GM12891 (cell line): ENCODE measurements at regions not wholly inside any gene's neighbourhood (a gene's known extent, or its start where the extent isn't known, plus 50 kb on each side); places are given as distances from the start of the nearest gene placed in this dataset.

Source experiments
- PAX5 ChIP-seq: IDR thresholded peaks from 2 replicates; pipeline ENCODE4 v1.6.1; 2011; ENCODE audit warnings: low read length, moderate library complexity, mild to moderate bottlenecking; ENCODE audit not compliant: insufficient read depth, severe bottlenecking
- POLR2A ChIP-seq: IDR thresholded peaks from 2 replicates; pipeline ENCODE4 v1.6.1; 2011; ENCODE audit warnings: low read depth, low read length, control low read depth
- POLR2AphosphoS5 ChIP-seq: IDR thresholded peaks from 2 replicates; pipeline ENCODE4 v1.6.1; 2011; ENCODE audit warnings: low read depth, low read length, control low read depth

DNA sequence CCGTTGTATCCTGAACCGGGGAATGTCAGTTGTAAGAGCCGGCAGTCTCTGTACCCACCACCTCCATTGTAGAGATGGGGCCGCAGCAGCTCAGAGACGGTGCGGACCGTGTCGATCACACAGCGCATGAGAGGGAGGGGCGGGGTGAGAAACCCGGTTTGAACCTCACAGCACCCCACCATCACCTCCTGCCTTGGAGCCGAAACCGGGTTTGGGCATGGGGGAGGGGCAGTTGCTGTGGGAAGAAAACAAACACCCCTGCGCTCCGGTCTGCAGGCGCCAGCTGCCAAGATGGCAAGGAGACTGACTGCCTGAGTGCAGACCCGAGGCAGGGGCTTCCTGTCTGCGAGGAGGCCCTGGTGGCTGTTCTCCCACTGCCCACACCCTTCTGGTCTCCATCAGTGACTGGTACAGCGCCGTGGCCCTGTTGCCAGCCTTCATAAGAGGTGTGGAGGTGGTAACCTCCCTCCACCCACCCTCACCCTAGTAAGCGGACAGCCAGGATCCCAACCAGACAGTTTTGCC lies 69.2 kb upstream of the SSBP3 start:
- TF ChIP-seq POLR2A (no peak), PAX5 (no peak), POLR2AphosphoS5 (no peak)
